MM.1S (cell line): ENCODE measurements at regions not wholly inside any gene's neighbourhood (a gene's known extent, or its start where the extent isn't known, plus 50 kb on each side); places are given as distances from the start of the nearest gene placed in this dataset.

Experiments
- DNase-seq: peaks from one replicate; pipeline ENCODE4 v3.0.0-alpha.2; 2015
- H2AFZ ChIP-seq: fragments of 300-600 bp; sonication (generic); 2 replicates; pipeline ENCODE4 v1.6.0; 2016; ENCODE audit warnings: antibody characterized with exemption, low read length
- H3F3A ChIP-seq: fragments of 300-600 bp; sonication (generic); 2 replicates; pipeline ENCODE4 v1.6.1; 2016; ENCODE audit warnings: mild to moderate bottlenecking, antibody characterized with exemption, low read length, moderate library complexity, mixed read lengths; ENCODE audit not compliant: insufficient read depth
- H3K27ac ChIP-seq: fragments of 300-600 bp; sonication (generic); 2 replicates; pipeline ENCODE4 v1.5.1; 2016; ENCODE audit warnings: mild to moderate bottlenecking, low read length
- H3K27me3 ChIP-seq: fragments of 300-600 bp; sonication (generic); replicated peaks from 2 replicates; pipeline ENCODE4 v1.6.0; 2016; ENCODE audit warnings: low read length; ENCODE audit not compliant: insufficient read depth
- H3K36me3 ChIP-seq: fragments of 300-600 bp; sonication (generic); replicated peaks from 2 replicates; pipeline ENCODE4 v1.6.1; 2016; ENCODE audit warnings: mild to moderate bottlenecking, low read length, mixed read lengths; ENCODE audit not compliant: insufficient read depth
- H3K4me1 ChIP-seq: fragments of 300-600 bp; sonication (generic); 2 replicates; pipeline ENCODE4 v1.6.1; 2016; ENCODE audit warnings: low read length, mixed read lengths
- H3K4me2 ChIP-seq: fragments of 300-600 bp; sonication (generic); 2 replicates; pipeline ENCODE4 v1.6.0; 2016; ENCODE audit warnings: low read depth, low read length
- H3K4me3 ChIP-seq: fragments of 300-600 bp; sonication (generic); 2 replicates; pipeline ENCODE4 v1.5.1; 2016; ENCODE audit warnings: low read length, mixed read lengths
- H3K79me2 ChIP-seq: fragments of 300-600 bp; sonication (generic); 2 replicates; pipeline ENCODE4 v1.6.1; 2016; ENCODE audit warnings: mixed run types, low read length, mixed read lengths
- H3K9ac ChIP-seq: fragments of 300-600 bp; sonication (generic); 2 replicates; pipeline ENCODE4 v1.6.1; 2016; ENCODE audit warnings: low read length, mixed read lengths
- H3K9me2 ChIP-seq: fragments of 300-600 bp; sonication (generic); replicated peaks from 2 replicates; pipeline ENCODE4 v1.6.1; 2016; ENCODE audit warnings: mild to moderate bottlenecking, low read length, mixed read lengths; ENCODE audit not compliant: insufficient read depth
- H3K9me3 ChIP-seq: fragments of 300-600 bp; sonication (generic); replicated peaks from 2 replicates; pipeline ENCODE4 v1.6.1; 2016; ENCODE audit warnings: mild to moderate bottlenecking, low read length, mixed read lengths; ENCODE audit not compliant: insufficient read depth
- H4K20me1 ChIP-seq: fragments of 300-600 bp; sonication (generic); 2 replicates; pipeline ENCODE4 v1.6.1; 2016; ENCODE audit warnings: mild to moderate bottlenecking, low read length, moderate library complexity, mixed read lengths; ENCODE audit not compliant: insufficient read depth
- CTCF ChIP-seq: fragments of 300-600 bp; sonication (generic); IDR thresholded peaks from 2 replicates; pipeline ENCODE4 v1.5.1; 2016; ENCODE audit warnings: antibody characterized with exemption, low read length, mixed read lengths
- EZH2 ChIP-seq: fragments of 300-600 bp; sonication (generic); optimal IDR thresholded peaks from 2 replicates; pipeline ENCODE3; 2017; ENCODE audit warnings: low read depth, mild to moderate bottlenecking, antibody characterized with exemption, low read length, mixed read lengths
- EZH2phosphoT487 ChIP-seq: fragments of 300-600 bp; sonication (generic); IDR thresholded peaks from 2 replicates; pipeline ENCODE4 v1.6.1; 2018; ENCODE audit warnings: antibody characterized with exemption, low read length

- Histone ChIP-seq H3K9me2 (no peaks in the 10 kb centered on the region), H3K36me3 (no peaks in the 10 kb centered on the region), H3K27ac (no peak overlapping the region), H3K9ac (no peak overlapping the region), H3K4me3 (no peak overlapping the region), H3K4me1 (no peaks in the 10 kb centered on the region), H3K9me3 (no peaks in the 10 kb centered on the region), H3K79me2 (no peaks in the 10 kb centered on the region), H4K20me1 (no peaks in the 10 kb centered on the region), H2AFZ (no peak overlapping the region), H3F3A (no peaks in the 10 kb centered on the region), H3K27me3 (no peaks in the 10 kb centered on the region), H3K4me2 (no peak overlapping the region)
- TF ChIP-seq CTCF (no peak), EZH2 (no peak), EZH2phosphoT487 (no peak)
- DNase-seq, result no peak
Measured at GRCh38 chr16:54397190-54397835, 110.7 kb upstream of the IRX3 start.

- no peak for DNase-seq
- H3K4me2 ChIP-seq, result no peak overlapping the region
- no peaks in the 10 kb centered on the region for H3K9me3 ChIP-seq
- no peak overlapping the region for H3K4me3 ChIP-seq
- H3K9ac ChIP-seq, result no peak overlapping the region
- no peaks in the 10 kb centered on the region for H3K36me3 ChIP-seq
- TF ChIP-seq EZH2phosphoT487, result no peak
- TF ChIP-seq CTCF, result no peak
- TF ChIP-seq EZH2, result no peak
- H3K79me2 ChIP-seq, result no peaks in the 10 kb centered on the region
- H3K27me3 ChIP-seq, result no peaks in the 10 kb centered on the region
- no peaks in the 10 kb centered on the region for H3K9me2 ChIP-seq
- H3K27ac ChIP-seq, result no peak overlapping the region
- no peaks in the 10 kb centered on the region for H3F3A ChIP-seq
- H2AFZ ChIP-seq, result no peak overlapping the region
- H4K20me1 ChIP-seq, result no peaks in the 10 kb centered on the region
- no peaks in the 10 kb centered on the region for H3K4me1 ChIP-seq
Measured at GRCh38 chr16:54389836-54390494, 103.4 kb upstream of the IRX3 start.

- DNase-seq, result no peak
- Histone ChIP-seq H3K9ac (no peak overlapping the region), H2AFZ (no peak overlapping the region), H3K79me2 (no peaks in the 10 kb centered on the region), H3K4me1 (no peaks in the 10 kb centered on the region), H3K4me3 (no peak overlapping the region), H3K4me2 (no peak overlapping the region), H3K9me2 (no peaks in the 10 kb centered on the region), H3F3A (no peaks in the 10 kb centered on the region), H3K27ac (no peak overlapping the region), H3K9me3 (no peaks in the 10 kb centered on the region), H3K36me3 (no peaks in the 10 kb centered on the region), H3K27me3 (no peaks in the 10 kb centered on the region), H4K20me1 (no peaks in the 10 kb centered on the region)
- TF ChIP-seq EZH2 (no peak), CTCF (no peak), EZH2phosphoT487 (no peak)
Measured at GRCh38 chr16:54385141-54385540, 98.6 kb upstream of the IRX3 start.
